Ishikawa (cell line): ENCODE measurements at regions not wholly inside any gene's neighbourhood (a gene's known extent, or its start where the extent isn't known, plus 50 kb on each side); places are given as distances from the start of the nearest gene placed in this dataset.

ENCODE experiments used
- CREB1 ChIP-seq: IDR thresholded peaks from 2 replicates; pipeline ENCODE4 v1.6.1; 2012; ENCODE audit warnings: low read depth
- EP300 ChIP-seq: IDR thresholded peaks from 2 replicates; pipeline ENCODE4 v1.6.1; 2012; ENCODE audit warnings: borderline replicate concordance
- TAF1 ChIP-seq: IDR thresholded peaks from 2 replicates; pipeline ENCODE4 v1.6.1; 2012; ENCODE audit warnings: low read depth, mild to moderate bottlenecking

GRCh38 chr1:238071061-238071460 lies 180.3 kb upstream of the ZP4 start:
- TF ChIP-seq EP300 = no peak
- no peak for TF ChIP-seq CREB1
- TF ChIP-seq TAF1 = no peak
